HG03565 (cell line): ENCODE measurements at regions not wholly inside any gene's neighbourhood (a gene's known extent, or its start where the extent isn't known, plus 50 kb on each side); places are given as distances from the start of the nearest gene placed in this dataset.

Experiments used
- ATAC-seq: cut with Tn5 transposase; IDR thresholded peaks from one replicate; pipeline ENCODE4 v1.9.1; 2021; ENCODE audit warnings: mild to moderate bottlenecking, moderate library complexity; ENCODE audit not compliant: unreplicated experiment

- no peak for ATAC-seq
Observed at GRCh38 chr5:77846422-77847128, 70.4 kb upstream of the TBCA start.

GRCh38 chr5:77845324-77845646, 69.1 kb upstream of the TBCA start:
- no peak for ATAC-seq

GRCh38 chr5:77844623-77845323, 68.6 kb upstream of the TBCA start:
- no peak for ATAC-seq

DNA sequence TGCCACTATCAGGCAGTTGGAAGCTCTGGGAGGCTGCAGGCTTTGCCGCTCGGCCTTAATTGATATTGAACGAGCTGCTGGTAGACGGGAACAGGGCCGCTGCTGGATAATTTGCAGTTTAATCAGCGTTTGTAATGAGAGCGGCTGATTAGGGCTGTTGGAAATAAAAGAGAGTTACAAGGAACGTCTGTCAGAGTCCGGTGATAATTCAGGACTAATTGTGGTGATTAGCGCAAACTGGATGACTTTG, 68.2 kb upstream of the TBCA start:
- ATAC-seq, result no peak

- no peak for ATAC-seq
Observed at GRCh38 chr5:77843570-77844372, 67.6 kb upstream of the TBCA start.

DNA sequence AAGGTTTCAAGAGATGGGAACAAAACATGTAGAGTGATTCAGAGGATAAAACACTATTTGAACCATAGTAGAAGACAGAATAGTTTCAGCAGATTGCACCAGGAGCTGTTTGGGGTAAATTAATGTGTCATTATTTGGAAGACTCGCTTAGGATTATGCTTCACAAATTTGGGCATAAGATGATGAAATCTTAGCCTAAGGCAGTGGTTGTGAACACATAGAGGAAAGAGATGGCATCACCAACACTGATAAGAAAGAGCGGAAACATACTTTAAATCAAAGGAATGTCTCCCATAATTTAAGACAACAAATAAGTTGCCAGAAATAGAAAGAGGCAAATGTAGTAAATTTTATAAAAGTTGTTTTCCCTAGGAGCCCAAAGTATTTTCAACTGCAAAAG, 66.1 kb upstream of the TBCA start:
- no peak for ATAC-seq

GRCh38 chr5:77841616-77842015, 65.5 kb upstream of the TBCA start:
- ATAC-seq, result no peak

GRCh38 chr5:77840930-77841329, 64.8 kb upstream of the TBCA start:
- ATAC-seq, result no peak

DNA sequence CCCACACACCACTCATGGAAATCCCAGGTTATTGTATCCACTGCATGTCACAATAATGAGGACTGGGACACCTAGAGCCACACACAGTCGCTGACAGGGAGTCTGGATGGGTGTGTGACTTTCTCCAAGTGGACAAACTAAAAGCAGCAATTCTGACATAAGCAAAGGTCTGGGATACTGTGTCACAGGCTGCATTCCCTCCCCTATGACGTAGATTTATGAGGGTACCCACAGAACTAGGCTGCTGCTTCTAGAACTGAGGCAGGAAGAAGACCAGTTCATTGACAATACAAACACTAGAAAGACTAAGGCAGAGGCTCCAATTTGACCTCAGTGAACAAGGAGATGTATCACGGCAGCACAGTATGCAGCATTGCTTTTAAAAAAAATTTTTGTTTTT, 63.6 kb upstream of the TBCA start:
- no peak for ATAC-seq

GRCh38 chr5:77832938-77833337, 56.8 kb upstream of the TBCA start:
- no peak for ATAC-seq

- no peak for ATAC-seq
Observed at GRCh38 chr5:77832166-77832770, 56.1 kb upstream of the TBCA start.

GRCh38 chr5:77828445-77828844, 52.3 kb upstream of the TBCA start:
- ATAC-seq, result no peak
